DND-41 (cell line): ENCODE measurements at regions not wholly inside any gene's neighbourhood (a gene's known extent, or its start where the extent isn't known, plus 50 kb on each side); places are given as distances from the start of the nearest gene placed in this dataset.

Experiments used
- ATAC-seq: fragments of 200-7000 bp; cut with Tn5 transposase; 3 replicates; pipeline ENCODE4 v1.9.1; 2021; ENCODE audit warnings: low read depth; ENCODE audit not compliant: insufficient read depth
- DNase-seq: peaks from one replicate; pipeline ENCODE4 v3.0.0-alpha.2; 2020
- H2AFZ ChIP-seq: 2 replicates; pipeline ENCODE4 v1.6.0; 2012; ENCODE audit warnings: low read depth, low read length
- H3K27ac ChIP-seq: 2 replicates; pipeline ENCODE4 v1.5.1; 2012; ENCODE audit warnings: low read length, inconsistent platforms
- H3K27me3 ChIP-seq: fragments of 200-600 bp; sonication (generic); 2 replicates; pipeline ENCODE4 v1.6.0; 2012; ENCODE audit warnings: low read length, mild to moderate bottlenecking, inconsistent platforms; ENCODE audit not compliant: insufficient read depth, poor library complexity
- H3K36me3 ChIP-seq: 2 replicates; pipeline ENCODE4 v1.5.1; 2012; ENCODE audit warnings: low read length, inconsistent platforms; ENCODE audit not compliant: insufficient read depth
- H3K4me1 ChIP-seq: 2 replicates; pipeline ENCODE4 v1.5.1; 2012; ENCODE audit warnings: mild to moderate bottlenecking, low read length; ENCODE audit not compliant: insufficient read depth
- H3K4me2 ChIP-seq: 2 replicates; pipeline ENCODE4 v1.6.0; 2012; ENCODE audit warnings: mild to moderate bottlenecking, moderate library complexity, low read length, inconsistent platforms; ENCODE audit not compliant: insufficient read depth
- H3K4me3 ChIP-seq, 2 experiments: fragments of 200-600 bp in 1 of 2; shearing (Covaris generic) in 1 of 2; 2 replicates each; pipeline ENCODE4 v1.5.1; 2012 to 2016; ENCODE audit warnings: inconsistent platforms in 2 of 2, low read length in 2 of 2, mild to moderate bottlenecking in 2 of 2, low read depth in 1 of 2, moderate library complexity in 1 of 2
- H3K79me2 ChIP-seq: 2 replicates; pipeline ENCODE4 v1.6.0; 2012; ENCODE audit warnings: low read length, inconsistent platforms; ENCODE audit not compliant: insufficient read depth
- H3K9ac ChIP-seq: 2 replicates; pipeline ENCODE4 v1.6.0; 2012; ENCODE audit warnings: low read depth, mild to moderate bottlenecking, inconsistent platforms, low read length, moderate library complexity
- H3K9me3 ChIP-seq: 2 replicates; pipeline ENCODE4 v1.5.1; 2012; ENCODE audit warnings: low read length, moderate library complexity, mild to moderate bottlenecking, inconsistent platforms; ENCODE audit not compliant: insufficient read depth, severe bottlenecking
- H4K20me1 ChIP-seq: 2 replicates; pipeline ENCODE4 v1.6.0; 2012; ENCODE audit warnings: low read length; ENCODE audit not compliant: insufficient read depth
- EZH2 ChIP-seq: IDR thresholded peaks from 3 replicates; pipeline ENCODE4 v1.6.1; 2012; ENCODE audit warnings: borderline replicate concordance, low read depth, mild to moderate bottlenecking, moderate library complexity, low read length, inconsistent platforms; ENCODE audit not compliant: severe bottlenecking
- TF ChIP-seq, protein P1 (sequence below): IDR thresholded peaks from 2 replicates; pipeline ENCODE4 v1.5.1; 2012; ENCODE audit warnings: borderline replicate concordance, low read length, moderate library complexity, mild to moderate bottlenecking; ENCODE audit not compliant: poor library complexity, severe bottlenecking; ENCODE audit errors: extremely low read depth

DNA sequence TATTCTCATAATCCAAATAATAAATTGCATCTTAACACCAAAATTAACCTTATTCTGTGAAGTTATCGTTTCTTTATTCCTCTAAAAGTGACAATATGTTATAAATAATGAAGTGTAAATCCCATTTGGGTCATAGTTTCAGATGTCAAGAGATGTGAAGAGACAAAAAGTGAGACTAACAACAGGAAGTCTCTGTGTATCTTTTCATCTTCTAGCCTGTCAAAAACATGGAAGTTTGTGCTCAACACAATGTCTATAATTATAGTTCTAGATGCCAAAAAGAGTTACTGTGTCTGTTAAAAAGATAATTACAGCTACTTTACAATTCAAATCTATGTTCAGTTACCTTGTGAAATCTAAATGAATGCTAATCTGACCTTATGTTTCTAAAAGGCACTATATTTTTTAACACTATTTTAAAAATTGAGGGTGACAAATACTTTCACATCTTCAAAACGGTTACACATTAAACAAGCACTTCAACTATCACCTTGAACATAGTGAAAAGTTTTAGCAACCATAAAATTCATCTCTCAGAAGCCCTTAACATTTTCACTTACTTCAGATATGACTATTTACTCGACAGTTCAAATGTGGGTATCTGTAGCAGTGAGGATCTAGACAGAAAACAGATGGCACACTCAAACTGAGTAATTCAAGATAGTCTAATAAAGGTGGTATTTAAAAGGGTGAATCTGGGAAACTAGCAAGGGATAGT lies 509.8 kb downstream of the ARAP2 start:
- H3K9ac ChIP-seq: no peak overlapping the region
- no peaks in the 10 kb centered on the region for H3K9me3 ChIP-seq
- no peaks in the 10 kb centered on the region for H3K36me3 ChIP-seq
- no peaks in the 10 kb centered on the region for H3K79me2 ChIP-seq
- DNase-seq: no peak
- no peak overlapping the region for H3K27ac ChIP-seq
- no peak overlapping the region for H3K4me2 ChIP-seq
- no peaks in the 10 kb centered on the region for H3K27me3 ChIP-seq
- H3K4me1 ChIP-seq: no peaks in the 10 kb centered on the region
- TF ChIP-seq, protein P1, sequence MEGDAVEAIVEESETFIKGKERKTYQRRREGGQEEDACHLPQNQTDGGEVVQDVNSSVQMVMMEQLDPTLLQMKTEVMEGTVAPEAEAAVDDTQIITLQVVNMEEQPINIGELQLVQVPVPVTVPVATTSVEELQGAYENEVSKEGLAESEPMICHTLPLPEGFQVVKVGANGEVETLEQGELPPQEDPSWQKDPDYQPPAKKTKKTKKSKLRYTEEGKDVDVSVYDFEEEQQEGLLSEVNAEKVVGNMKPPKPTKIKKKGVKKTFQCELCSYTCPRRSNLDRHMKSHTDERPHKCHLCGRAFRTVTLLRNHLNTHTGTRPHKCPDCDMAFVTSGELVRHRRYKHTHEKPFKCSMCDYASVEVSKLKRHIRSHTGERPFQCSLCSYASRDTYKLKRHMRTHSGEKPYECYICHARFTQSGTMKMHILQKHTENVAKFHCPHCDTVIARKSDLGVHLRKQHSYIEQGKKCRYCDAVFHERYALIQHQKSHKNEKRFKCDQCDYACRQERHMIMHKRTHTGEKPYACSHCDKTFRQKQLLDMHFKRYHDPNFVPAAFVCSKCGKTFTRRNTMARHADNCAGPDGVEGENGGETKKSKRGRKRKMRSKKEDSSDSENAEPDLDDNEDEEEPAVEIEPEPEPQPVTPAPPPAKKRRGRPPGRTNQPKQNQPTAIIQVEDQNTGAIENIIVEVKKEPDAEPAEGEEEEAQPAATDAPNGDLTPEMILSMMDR: no peak
- TF ChIP-seq EZH2: no peak
- H2AFZ ChIP-seq: no peak overlapping the region
- H4K20me1 ChIP-seq: no peaks in the 10 kb centered on the region
- no peak overlapping the region for H3K4me3 ChIP-seq
- ATAC-seq: no peak

DNA sequence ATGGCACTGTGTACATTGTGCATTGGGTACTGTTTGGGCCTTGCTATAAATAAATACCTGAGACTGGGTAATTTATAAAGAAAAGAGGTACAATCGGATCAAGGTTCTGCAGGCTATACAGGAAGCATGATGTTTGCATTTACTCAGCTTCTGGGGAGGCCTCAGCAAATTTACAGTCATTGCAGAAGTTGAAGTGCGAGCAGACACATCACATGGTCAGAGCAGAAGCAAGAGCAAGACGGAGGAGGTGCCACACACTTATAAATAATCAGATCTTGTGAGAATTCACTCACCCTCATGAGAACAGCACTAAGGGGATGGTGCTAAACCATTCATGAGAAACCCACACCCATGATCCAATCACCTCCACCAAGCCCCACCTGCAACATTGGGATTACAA lies 505.0 kb downstream of the ARAP2 start:
- H4K20me1 ChIP-seq: no peaks in the 10 kb centered on the region
- no peaks in the 10 kb centered on the region for H3K27me3 ChIP-seq
- no peak overlapping the region for H2AFZ ChIP-seq
- no peaks in the 10 kb centered on the region for H3K36me3 ChIP-seq
- no peaks in the 10 kb centered on the region for H3K79me2 ChIP-seq
- no peak overlapping the region for H3K4me3 ChIP-seq
- no peak overlapping the region for H3K4me2 ChIP-seq
- DNase-seq (no peak), ATAC-seq (no peak)
- H3K9me3 ChIP-seq: no peaks in the 10 kb centered on the region
- no peak for TF ChIP-seq EZH2
- TF ChIP-seq, protein P1: no peak
- no peaks in the 10 kb centered on the region for H3K4me1 ChIP-seq
- H3K9ac ChIP-seq: no peak overlapping the region
- H3K27ac ChIP-seq: no peak overlapping the region

- no peak for DNase-seq
- H4K20me1 ChIP-seq: no peaks in the 10 kb centered on the region
- H3K9ac ChIP-seq: no peak overlapping the region
- no peak for ATAC-seq
- H3K27ac ChIP-seq: no peak overlapping the region
- H3K9me3 ChIP-seq: no peaks in the 10 kb centered on the region
- no peak overlapping the region for H2AFZ ChIP-seq
- H3K4me1 ChIP-seq: no peaks in the 10 kb centered on the region
- no peaks in the 10 kb centered on the region for H3K36me3 ChIP-seq
- TF ChIP-seq EZH2: no peak
- no peak overlapping the region for H3K4me3 ChIP-seq
- no peaks in the 10 kb centered on the region for H3K27me3 ChIP-seq
- H3K79me2 ChIP-seq: no peaks in the 10 kb centered on the region
- no peak overlapping the region for H3K4me2 ChIP-seq
Observed at GRCh38 chr4:35754047-35754446, 490.3 kb downstream of the ARAP2 start.

GRCh38 chr4:35757836-35758235 lies 486.5 kb downstream of the ARAP2 start:
- Histone ChIP-seq H3K27ac (no peak overlapping the region), H3K4me1 (no peaks in the 10 kb centered on the region), H3K9ac (no peak overlapping the region), H4K20me1 (no peaks in the 10 kb centered on the region), H3K9me3 (no peaks in the 10 kb centered on the region), H3K27me3 (no peaks in the 10 kb centered on the region), H2AFZ (no peak overlapping the region), H3K4me2 (no peak overlapping the region), H3K36me3 (no peaks in the 10 kb centered on the region), H3K79me2 (no peaks in the 10 kb centered on the region), H3K4me3 (no peak overlapping the region)
- ATAC-seq: no peak
- no peak for DNase-seq
- TF ChIP-seq, protein P1: no peak
- TF ChIP-seq EZH2: no peak
